ENCODE measurements at regions not wholly inside any gene's neighbourhood (a gene's known extent, or its start where the extent isn't known, plus 50 kb on each side); places are given as distances from the start of the nearest gene placed in this dataset.

DNA sequence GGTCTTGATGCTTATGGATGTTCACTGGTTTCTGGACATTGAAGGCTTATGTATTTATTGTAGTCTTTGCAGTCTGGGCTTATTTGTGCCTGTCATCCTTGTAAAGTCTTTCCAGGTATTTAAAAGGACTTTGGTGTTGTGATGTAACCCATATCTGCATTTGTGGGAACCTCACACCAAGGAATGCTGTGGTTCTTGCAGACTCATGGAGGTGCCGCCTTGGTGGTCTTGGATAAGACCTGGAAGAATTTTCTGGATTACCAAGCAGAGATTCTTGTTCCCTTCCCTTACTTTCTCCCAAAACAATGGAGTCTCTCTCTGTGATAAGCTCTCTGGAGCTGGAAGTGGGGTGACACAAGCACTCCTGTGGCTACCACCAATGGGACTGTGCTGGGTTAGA lies 363.5 kb upstream of the NECTIN3 start:
- CTCF ChIA-PET (ENCODE audit: unreplicated experiment) = no interaction called here
- H3K36me3 ChIP-seq (ENCODE audit: insufficient read depth, low read length) = no peaks in the 10 kb centered on the region

GRCh38 chr3:110710156-110710555 lies 361.5 kb upstream of the NECTIN3 start:
- BruUV-seq (replicated peaks) = no TSS peak
- H3K4me2 ChIP-seq (ENCODE audit: low read length) = no peak overlapping the region
- TF ChIP-seq EZH2phosphoT487 (IDR thresholded peaks at IDR 0.05; ENCODE audit: borderline replicate concordance, low read depth, low read length) (no peak), CTCF (conservative IDR thresholded peaks at IDR 0.05; ENCODE audit: low read length) (no peak)
- no peaks in the 10 kb centered on the region for H3K4me1 ChIP-seq (ENCODE audit: insufficient read depth, low read length, poor library complexity, severe bottlenecking)
- H4K20me1 ChIP-seq (ENCODE audit: insufficient read depth, low read length) = no peaks in the 10 kb centered on the region
- DNase-seq (ENCODE audit: low spot score) = no peak
- no peaks in the 10 kb centered on the region for H3K9me3 ChIP-seq (ENCODE audit: low read length)
- no peaks in the 10 kb centered on the region for H3K9me2 ChIP-seq (ENCODE audit: insufficient read depth, low read length)
- no peak overlapping the region for H2AFZ ChIP-seq (ENCODE audit: low read length)
- CTCF ChIA-PET (ENCODE audit: unreplicated experiment) = no interaction called here
- H3K79me2 ChIP-seq (ENCODE audit: insufficient read depth, low read depth, low read length) = no peaks in the 10 kb centered on the region
- H3K4me3 ChIP-seq (ENCODE audit: low read depth, low read length, poor library complexity, severe bottlenecking) = no peak overlapping the region
- no peak overlapping the region for H3K27ac ChIP-seq (ENCODE audit: low read depth, low read length, poor library complexity, severe bottlenecking)
- intact Hi-C loops (cut with micrococcal nuclease; ENCODE audit: unreplicated experiment) = no loop called here
- POLR2A ChIA-PET = no interaction called here
- H3K36me3 ChIP-seq (ENCODE audit: insufficient read depth, low read length) = no peaks in the 10 kb centered on the region

More for the DNA sequence above, 363.5 kb upstream of the NECTIN3 start:
- Histone ChIP-seq H3K27ac (ENCODE audit: low read depth, low read length, poor library complexity, severe bottlenecking) (no peak overlapping the region), H3K79me2 (ENCODE audit: insufficient read depth, low read depth, low read length) (no peaks in the 10 kb centered on the region), H3K4me3 (ENCODE audit: low read depth, low read length, poor library complexity, severe bottlenecking) (no peak overlapping the region), H3K4me1 (ENCODE audit: insufficient read depth, low read length, poor library complexity, severe bottlenecking) (no peaks in the 10 kb centered on the region), H4K20me1 (ENCODE audit: insufficient read depth, low read length) (no peaks in the 10 kb centered on the region), H2AFZ (ENCODE audit: low read length) (no peak overlapping the region), H3K9me3 (ENCODE audit: low read length) (no peaks in the 10 kb centered on the region), H3K9me2 (ENCODE audit: insufficient read depth, low read length) (no peaks in the 10 kb centered on the region), H3K4me2 (ENCODE audit: low read length) (no peak overlapping the region)
- intact Hi-C loops (cut with micrococcal nuclease; ENCODE audit: unreplicated experiment) = no loop called here
- no peak for TF ChIP-seq CTCF (conservative IDR thresholded peaks at IDR 0.05; ENCODE audit: low read length)
- no peak for TF ChIP-seq EZH2phosphoT487 (IDR thresholded peaks at IDR 0.05; ENCODE audit: borderline replicate concordance, low read depth, low read length)
- no peak for DNase-seq (ENCODE audit: low spot score)
- POLR2A ChIA-PET = no interaction called here
- no TSS peak for BruUV-seq (replicated peaks)

- Histone ChIP-seq H3K4me1 (ENCODE audit: insufficient read depth, low read length, poor library complexity, severe bottlenecking) (no peaks in the 10 kb centered on the region), H3K36me3 (ENCODE audit: insufficient read depth, low read length) (no peaks in the 10 kb centered on the region), H4K20me1 (ENCODE audit: insufficient read depth, low read length) (no peaks in the 10 kb centered on the region), H3K9me2 (ENCODE audit: insufficient read depth, low read length) (no peaks in the 10 kb centered on the region), H3K4me2 (ENCODE audit: low read length) (no peak overlapping the region), H2AFZ (ENCODE audit: low read length) (no peak overlapping the region), H3K4me3 (ENCODE audit: low read depth, low read length, poor library complexity, severe bottlenecking) (no peak overlapping the region), H3K9me3 (ENCODE audit: low read length) (no peaks in the 10 kb centered on the region), H3K79me2 (ENCODE audit: insufficient read depth, low read depth, low read length) (no peaks in the 10 kb centered on the region), H3K27ac (ENCODE audit: low read depth, low read length, poor library complexity, severe bottlenecking) (no peak overlapping the region)
- intact Hi-C loops (cut with micrococcal nuclease; ENCODE audit: unreplicated experiment) = no loop called here
- CTCF ChIA-PET (ENCODE audit: unreplicated experiment) = no interaction called here
- no TSS peak for BruUV-seq (replicated peaks)
- POLR2A ChIA-PET = no interaction called here
- DNase-seq (ENCODE audit: low spot score) = no peak
- TF ChIP-seq CTCF (conservative IDR thresholded peaks at IDR 0.05; ENCODE audit: low read length) (no peak), EZH2phosphoT487 (IDR thresholded peaks at IDR 0.05; ENCODE audit: borderline replicate concordance, low read depth, low read length) (no peak)
Measured at GRCh38 chr3:110710603-110711002, 361.0 kb upstream of the NECTIN3 start.
